H1 (cell line): ENCODE measurements at regions not wholly inside any gene's neighbourhood (a gene's known extent, or its start where the extent isn't known, plus 50 kb on each side); places are given as distances from the start of the nearest gene placed in this dataset.

Experiments
- CTCF ChIA-PET: fragments of 300-600 bp; sonication (Branson Sonifier 250); formaldehyde crosslinking; loops from one replicate; lab custom pipeline; 2021; ENCODE audit not compliant: partially characterized antibody; lab: Charles Lee
- POLR2A ChIA-PET: fragments of 300-600 bp; sonication (Branson Sonifier 250); formaldehyde crosslinking; loops from one replicate; lab custom pipeline; 2021; ENCODE audit warnings: inconsistent platforms; ENCODE audit not compliant: partially characterized antibody; lab: Charles Lee
- DNase-seq, 2 experiments: peaks; one replicate each; pipeline versions ENCODE4 v3.0.0 to v3.0.0-alpha.2; 2010 to 2022; ENCODE audit warnings: low spot score in 2 of 2, low read depth in 1 of 2, mixed read lengths in 1 of 2
- FAIRE-seq: peaks from 2 replicates; lab custom pipeline; 2011; peaks lifted over from hg19 to GRCh38; lab: Jason Lieb, UNC
- H2AFZ ChIP-seq: 2 replicates; pipeline ENCODE4 v1.8.1; 2012; ENCODE audit warnings: low read length, inconsistent platforms
- H2AK5ac ChIP-seq: 2 replicates; pipeline ENCODE4 v1.6.1; 2013; ENCODE audit warnings: low read depth, low read length
- H2BK120ac ChIP-seq: replicated peaks from 2 replicates; pipeline ENCODE3; 2013; ENCODE audit warnings: low read depth, low read length, inconsistent platforms
- H2BK12ac ChIP-seq: 2 replicates; pipeline ENCODE4 v1.6.1; 2013; ENCODE audit warnings: low read depth, low read length
- H2BK15ac ChIP-seq: 2 replicates; pipeline ENCODE4 v1.6.1; 2013; ENCODE audit warnings: low read length
- H2BK20ac ChIP-seq: 2 replicates; pipeline ENCODE4 v1.6.1; 2013; ENCODE audit warnings: low read length
- H2BK5ac ChIP-seq: 2 replicates; pipeline ENCODE4 v1.6.1; 2013; ENCODE audit warnings: low read depth, low read length
- H3K14ac ChIP-seq: 2 replicates; pipeline ENCODE4 v1.6.1; 2013; ENCODE audit warnings: inconsistent platforms; ENCODE audit not compliant: insufficient read length
- H3K18ac ChIP-seq: 2 replicates; pipeline ENCODE4 v1.6.1; 2013; ENCODE audit warnings: low read length; ENCODE audit errors: extremely low read depth
- H3K23ac ChIP-seq: 2 replicates; pipeline ENCODE4 v1.6.1; 2013; ENCODE audit warnings: inconsistent platforms; ENCODE audit not compliant: insufficient read length
- H3K23me2 ChIP-seq: 2 replicates; pipeline ENCODE4 v1.6.1; 2013; ENCODE audit warnings: low read depth, low read length
- H3K27ac ChIP-seq: 2 replicates; pipeline ENCODE4 v1.6.1; 2011; ENCODE audit warnings: low read depth, low read length, inconsistent platforms
- H3K27me3 ChIP-seq, 4 experiments: replicated peaks in 1 of 4; 1 replicate in 1 of 4; 2 replicates in 3 of 4; pipeline versions ENCODE4 v1.6.1 to v1.8.1; 2011 to 2013; ENCODE audit warnings: low read length in 3 of 4, mild to moderate bottlenecking in 3 of 4, inconsistent platforms in 2 of 4, mixed read lengths in 2 of 4, moderate library complexity in 1 of 4; ENCODE audit not compliant: control insufficient read depth in 3 of 4, insufficient read depth in 3 of 4; ENCODE audit errors: extremely low read depth in 1 of 4
- H3K36me3 ChIP-seq, 4 experiments: 2 replicates each; pipeline versions ENCODE4 v1.6.1 to v1.8.1; 2011 to 2013; ENCODE audit warnings: mild to moderate bottlenecking in 4 of 4, low read length in 3 of 4, moderate library complexity in 2 of 4, control low read depth in 1 of 4, inconsistent platforms in 1 of 4; ENCODE audit not compliant: insufficient read depth in 4 of 4, control insufficient read depth in 2 of 4
- H3K4ac ChIP-seq: replicated peaks from 2 replicates; pipeline ENCODE3; 2013; ENCODE audit warnings: low read length, low read depth, mixed read lengths, inconsistent platforms; ENCODE audit not compliant: insufficient read length
- H3K4me1 ChIP-seq, 4 experiments: replicated peaks in 1 of 4; 1 replicate in 1 of 4; 2 replicates in 3 of 4; pipeline versions ENCODE4 v1.6.1 to v1.8.1; 2011 to 2013; ENCODE audit warnings: low read length in 3 of 4, inconsistent platforms in 2 of 4, mixed read lengths in 1 of 4; ENCODE audit not compliant: insufficient read depth in 4 of 4, control insufficient read depth in 3 of 4
- H3K4me2 ChIP-seq, 2 experiments: 2 replicates each; pipeline versions ENCODE4 v1.6.1 to v1.8.1; 2011 to 2013; ENCODE audit warnings: low read depth in 2 of 2, low read length in 2 of 2, control low read depth in 1 of 2, inconsistent platforms in 1 of 2, mild to moderate bottlenecking in 1 of 2; ENCODE audit not compliant: insufficient read depth in 1 of 2
- H3K4me3 ChIP-seq, 4 experiments: fragments of 200-600, 300-600 bp in 1 of 4; sonication (generic), shearing (Covaris generic), sonication (Bioruptor Twin) in 1 of 4; 2 replicates each; pipeline versions ENCODE4 v1.5.1 to v1.8.1; 2011 to 2016; ENCODE audit warnings: low read length in 4 of 4, low read depth in 3 of 4, control low read depth in 2 of 4, inconsistent platforms in 2 of 4, mild to moderate bottlenecking in 2 of 4, mixed read lengths in 1 of 4, moderate library complexity in 1 of 4; ENCODE audit not compliant: insufficient read depth in 2 of 4; ENCODE audit errors: extremely low read depth in 1 of 4
- H3K56ac ChIP-seq: replicated peaks from 2 replicates; pipeline ENCODE3; 2013; ENCODE audit warnings: low read depth, mild to moderate bottlenecking, mixed read lengths, low read length, inconsistent platforms; ENCODE audit not compliant: insufficient read length
- H3K79me1 ChIP-seq: 2 replicates; pipeline ENCODE4 v1.6.1; 2013; ENCODE audit warnings: low read depth, low read length, control low read depth
- H3K79me2 ChIP-seq, 2 experiments: 2 replicates each; pipeline versions ENCODE4 v1.6.1 to v1.8.1; 2012 to 2013; ENCODE audit warnings: low read length in 2 of 2, mild to moderate bottlenecking in 2 of 2, inconsistent platforms in 1 of 2; ENCODE audit not compliant: insufficient read depth in 2 of 2, control insufficient read depth in 1 of 2
- H3K9ac ChIP-seq, 4 experiments: replicated peaks in 1 of 4; 1 replicate in 1 of 4; 2 replicates in 3 of 4; pipeline versions ENCODE4 v1.6.1 to v1.8.1; 2011 to 2013; ENCODE audit warnings: low read depth in 3 of 4, low read length in 3 of 4, control low read depth in 2 of 4, mild to moderate bottlenecking in 2 of 4, moderate library complexity in 2 of 4, inconsistent platforms in 1 of 4; ENCODE audit errors: extremely low read depth in 1 of 4
- H3K9me3 ChIP-seq, 2 experiments: 2 replicates each; pipeline versions ENCODE4 v1.6.1 to v1.8.1; 2012 to 2013; ENCODE audit warnings: mild to moderate bottlenecking in 2 of 2, moderate library complexity in 2 of 2, control low read depth in 1 of 2, inconsistent platforms in 1 of 2, low read depth in 1 of 2, low read length in 1 of 2, mixed read lengths in 1 of 2; ENCODE audit not compliant: insufficient read depth in 2 of 2
- H4K20me1 ChIP-seq, 2 experiments: replicated peaks in 1 of 2; 2 replicates each; pipeline versions ENCODE3 to v1.8.1; 2011 to 2013; ENCODE audit warnings: inconsistent platforms in 2 of 2, low read length in 2 of 2, mild to moderate bottlenecking in 1 of 2; ENCODE audit not compliant: insufficient read depth in 2 of 2, control insufficient read depth in 1 of 2
- H4K5ac ChIP-seq: 2 replicates; pipeline ENCODE4 v1.6.1; 2013; ENCODE audit warnings: low read length, low read depth, mixed read lengths, inconsistent platforms; ENCODE audit not compliant: insufficient read length
- H4K8ac ChIP-seq: 2 replicates; pipeline ENCODE4 v1.8.0; 2013; ENCODE audit warnings: mild to moderate bottlenecking, moderate library complexity, low read length, inconsistent platforms; ENCODE audit not compliant: insufficient read depth; ENCODE audit errors: extremely low read depth
- H4K91ac ChIP-seq: replicated peaks from 2 replicates; pipeline ENCODE3; 2013; ENCODE audit warnings: low read length, mixed read lengths, inconsistent platforms; ENCODE audit not compliant: insufficient read length
- CHD2 ChIP-seq: IDR thresholded peaks from 2 replicates; pipeline ENCODE4 v1.6.1; 2012; ENCODE audit warnings: low read length, improper control_type of control experiment
- GTF2F1 ChIP-seq: IDR thresholded peaks from 2 replicates; pipeline ENCODE4 v1.6.1; 2012; ENCODE audit warnings: low read depth, low read length, improper control_type of control experiment, borderline replicate concordance
- JUND ChIP-seq: IDR thresholded peaks from 2 replicates; pipeline ENCODE4 v1.6.1; 2011; ENCODE audit warnings: mild to moderate bottlenecking, improper control_type of control experiment, low read length
- NANOG ChIP-seq: IDR thresholded peaks from 2 replicates; pipeline ENCODE4 v1.6.1; 2011; ENCODE audit warnings: low read length, low read depth, mild to moderate bottlenecking, inconsistent platforms; ENCODE audit not compliant: insufficient read depth, poor library complexity, severe bottlenecking
- POLR2A ChIP-seq, 2 experiments: IDR thresholded peaks; 1 replicate in 1 of 2; 2 replicates in 1 of 2; pipeline ENCODE4 v1.6.1; 2011; ENCODE audit warnings: low read depth in 2 of 2, low read length in 2 of 2, mild to moderate bottlenecking in 2 of 2; ENCODE audit errors: control extremely low read depth in 1 of 2
- RBBP5 ChIP-seq: IDR thresholded peaks from 2 replicates; pipeline ENCODE4 v1.7.1; 2012; ENCODE audit warnings: low read depth, mild to moderate bottlenecking, inconsistent platforms, low read length, moderate library complexity, borderline replicate concordance
- RNF2 ChIP-seq: fragments of 200-900, 300-1000 bp; sonication (generic); IDR thresholded peaks from 2 replicates; pipeline ENCODE4 v1.7.1; 2016; ENCODE audit warnings: borderline replicate concordance, low read depth, mild to moderate bottlenecking, antibody characterized with exemption, low read length; ENCODE audit not compliant: poor library complexity, severe bottlenecking; ENCODE audit errors: missing control alignments
- SIN3A ChIP-seq, 2 experiments: IDR thresholded peaks in 1 of 2; conservative IDR thresholded peaks in 1 of 2; 2 replicates each; pipeline ENCODE4 v1.6.1; 2011 to 2012; ENCODE audit warnings: low read length in 2 of 2, improper control_type of control experiment in 1 of 2, low read depth in 1 of 2, mild to moderate bottlenecking in 1 of 2
- SUZ12 ChIP-seq: fragments of 200-600 bp; sonication (generic); IDR thresholded peaks from 2 replicates; pipeline ENCODE4 v1.6.1; 2012; ENCODE audit warnings: mild to moderate bottlenecking, inconsistent platforms, low read length, moderate library complexity, mixed read lengths
- WGBS, 2 experiments: shearing (Covaris generic) in 1 of 2; methylation state at CpG; one replicate each; pipeline versions ENCODE4 v1.1.6 to v1.1.7; 2013 to 2015; ENCODE audit warnings: low lambda C conversion rate in 2 of 2, mixed read lengths in 2 of 2, inconsistent platforms in 1 of 2, low coverage in 1 of 2, missing lambda C conversion rate in 1 of 2; ENCODE audit not compliant: insufficient replicate concordance in 2 of 2, insufficient coverage in 1 of 2, insufficient read length in 1 of 2; ENCODE audit errors: extremely low coverage in 1 of 2, missing lambda C conversion rate in 1 of 2; 5-methylcytosine and 5-hydroxymethylcytosine counted together
- TF ChIP-seq, protein P1 (sequence below): IDR thresholded peaks from 2 replicates; pipeline ENCODE4 v1.6.1; 2012; ENCODE audit warnings: inconsistent platforms

- no peak overlapping the region for H2AK5ac ChIP-seq
- no peak overlapping the region for H3K4me3 ChIP-seq
- no peak overlapping the region for H2BK5ac ChIP-seq
- H4K5ac ChIP-seq = no peak overlapping the region
- H3K9ac ChIP-seq = no peak overlapping the region
- no peak overlapping the region for H2BK12ac ChIP-seq
- no peak overlapping the region for H3K14ac ChIP-seq
- no peak overlapping the region for H3K18ac ChIP-seq
- H3K4ac ChIP-seq = no peak overlapping the region
- H3K4me2 ChIP-seq = no peak overlapping the region
- no peak overlapping the region for H3K56ac ChIP-seq
- H3K36me3 ChIP-seq = no peaks in the 10 kb centered on the region
- no peak overlapping the region for H3K23ac ChIP-seq
- no peaks in the 10 kb centered on the region for H3K9me3 ChIP-seq
- H2BK120ac ChIP-seq = no peak overlapping the region
- DNase-seq (no peak), FAIRE-seq (no peak)
- TF ChIP-seq NANOG (no peak), JUND (no peak), RNF2 (no peak), GTF2F1 (no peak), SUZ12 (no peak), SIN3A (conservative IDR thresholded peaks at IDR 0.05 in 1 of 2, IDR thresholded peaks at IDR 0.05 in 1 of 2; ENCODE audit: low read depth in 1 of 2, low read length in 2 of 2) (no peak), CHD2 (no peak), POLR2A (IDR thresholded peaks at IDR 0.05; ENCODE audit: control extremely low read depth in 1 of 2, low read depth in 2 of 2, low read length in 2 of 2) (no peak), RBBP5 (no peak)
- TF ChIP-seq, protein P1, sequence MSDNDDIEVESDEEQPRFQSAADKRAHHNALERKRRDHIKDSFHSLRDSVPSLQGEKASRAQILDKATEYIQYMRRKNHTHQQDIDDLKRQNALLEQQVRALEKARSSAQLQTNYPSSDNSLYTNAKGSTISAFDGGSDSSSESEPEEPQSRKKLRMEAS = no peak
- no peak overlapping the region for H3K27ac ChIP-seq
- no peaks in the 10 kb centered on the region for H3K79me2 ChIP-seq
- H4K91ac ChIP-seq = no peak overlapping the region
- H4K20me1 ChIP-seq = no peaks in the 10 kb centered on the region
- CTCF ChIA-PET = interaction anchor here (0.6 to 0.8 kb wide), 2 partner anchors 28 to 731 kb away, joined by 3 read pairs; no protein-coding TSS in a partner anchor
- WGBS, 2 experiments = 92% methylated on average over 16 of the region's 16 CpGs; no CpG with 5 or more reads in 1 of the 2 experiments
- POLR2A ChIA-PET = no interaction called here
- no peak overlapping the region; the same call in 1 of the 2 replicates for H4K8ac ChIP-seq
- no peaks in the 10 kb centered on the region for H3K27me3 ChIP-seq
- H3K79me1 ChIP-seq = no peaks in the 10 kb centered on the region
- H3K23me2 ChIP-seq = no peaks in the 10 kb centered on the region
- H2BK20ac ChIP-seq = no peak overlapping the region
- no peak overlapping the region for H2BK15ac ChIP-seq
- H2AFZ ChIP-seq = peak overlapping the region; percentile 97
- H3K4me1 ChIP-seq = no peaks in the 10 kb centered on the region
Measured at GRCh38 chr9:21638104-21638503, 156.0 kb upstream of the IFNE start.
